Loucy (cell line): ENCODE measurements at regions not wholly inside any gene's neighbourhood (a gene's known extent, or its start where the extent isn't known, plus 50 kb on each side); places are given as distances from the start of the nearest gene placed in this dataset.

ENCODE experiments used
- H2AFZ ChIP-seq: fragments of 200-600 bp; sonication (generic); 2 replicates; pipeline ENCODE4 v1.6.0; 2016; ENCODE audit warnings: antibody characterized with exemption, mild to moderate bottlenecking, low read length, moderate library complexity
- H3F3A ChIP-seq: fragments of 200-600 bp; 2 replicates; pipeline ENCODE4 v1.6.0; 2016; ENCODE audit warnings: antibody characterized with exemption, low read depth, mild to moderate bottlenecking
- H3K27me3 ChIP-seq: fragments of 200-600 bp; sonication (generic); 2 replicates; pipeline ENCODE4 v1.6.1; 2014; ENCODE audit warnings: low read length, mild to moderate bottlenecking; ENCODE audit not compliant: insufficient read depth, poor library complexity, severe bottlenecking
- H3K36me3 ChIP-seq: fragments of 200-600 bp; sonication (generic); 2 replicates; pipeline ENCODE4 v1.6.1; 2016; ENCODE audit warnings: low read length; ENCODE audit not compliant: insufficient read depth
- H3K4me1 ChIP-seq: fragments of 200-600 bp; sonication (generic); 2 replicates; pipeline ENCODE4 v1.5.1; 2014; ENCODE audit warnings: low read length, mild to moderate bottlenecking; ENCODE audit not compliant: insufficient read depth, poor library complexity, severe bottlenecking
- H3K4me2 ChIP-seq: fragments of 200-600 bp; sonication (generic); 2 replicates; pipeline ENCODE4 v1.6.0; 2014; ENCODE audit warnings: antibody characterized with exemption, low read length, low read depth, mild to moderate bottlenecking; ENCODE audit not compliant: poor library complexity, severe bottlenecking
- H3K4me3 ChIP-seq: fragments of 200-600 bp; sonication (generic); 2 replicates; pipeline ENCODE4 v1.5.1; 2014; ENCODE audit warnings: low read length, mild to moderate bottlenecking, mixed read lengths; ENCODE audit not compliant: poor library complexity, severe bottlenecking
- H3K79me2 ChIP-seq: fragments of 200-600 bp; sonication (generic); 2 replicates; pipeline ENCODE4 v1.6.1; 2014; ENCODE audit warnings: low read length; ENCODE audit not compliant: insufficient read depth
- H3K9ac ChIP-seq: fragments of 200-600 bp; sonication (generic); 2 replicates; pipeline ENCODE4 v1.6.0; 2014; ENCODE audit warnings: mild to moderate bottlenecking, low read depth, low read length, moderate library complexity; ENCODE audit not compliant: poor library complexity, severe bottlenecking
- H3K9me2 ChIP-seq: fragments of 200-600 bp; sonication (generic); replicated peaks from 2 replicates; pipeline ENCODE4 v1.6.1; 2016; ENCODE audit warnings: low read depth, low read length, mixed read lengths
- H3K9me3 ChIP-seq: fragments of 200-600 bp; sonication (generic); 2 replicates; pipeline ENCODE4 v1.6.1; 2014; ENCODE audit warnings: mild to moderate bottlenecking, antibody characterized with exemption, low read length, low read depth; ENCODE audit not compliant: insufficient read depth
- H4K20me1 ChIP-seq: fragments of 200-600 bp; sonication (generic); 2 replicates; pipeline ENCODE4 v1.6.0; 2014; ENCODE audit warnings: antibody characterized with exemption, low read length, mild to moderate bottlenecking; ENCODE audit not compliant: insufficient read depth, poor library complexity, severe bottlenecking
- EZH2phosphoT487 ChIP-seq: fragments of 200-600 bp; IDR thresholded peaks from 2 replicates; pipeline ENCODE4 v1.6.1; 2018; ENCODE audit warnings: antibody characterized with exemption, mild to moderate bottlenecking, moderate library complexity, borderline replicate concordance
- TF ChIP-seq, protein P1 (sequence below): fragments of 200-600 bp; sonication (generic); conservative IDR thresholded peaks from 2 replicates; pipeline ENCODE4 v1.5.1; 2014; ENCODE audit warnings: mild to moderate bottlenecking, antibody characterized with exemption, low read length

DNA sequence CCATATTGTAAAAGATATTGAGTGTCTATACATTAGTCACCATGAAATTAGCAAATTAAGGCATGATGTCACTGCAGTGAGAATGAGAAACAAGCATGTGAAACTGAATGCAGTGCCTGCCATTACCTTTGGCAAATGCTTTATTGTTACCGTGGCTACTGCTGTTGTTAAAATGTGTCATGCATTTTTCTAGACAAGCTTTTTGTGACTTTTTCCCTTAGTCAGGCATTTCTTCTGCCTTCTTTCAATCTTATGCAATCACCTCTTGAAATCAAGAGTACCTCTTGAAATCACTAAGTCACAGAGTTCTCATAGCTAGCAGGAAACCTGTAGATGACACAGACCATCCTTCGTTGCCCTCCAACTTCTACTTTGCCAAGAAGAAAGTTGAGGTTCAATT, 461.7 kb upstream of the TENM4 start:
- Histone ChIP-seq H3K4me3 (no peak overlapping the region), H2AFZ (no peak overlapping the region), H3K9me2 (no peaks in the 10 kb centered on the region), H3K27me3 (no peaks in the 10 kb centered on the region), H3K79me2 (no peaks in the 10 kb centered on the region), H3K36me3 (no peaks in the 10 kb centered on the region), H3K4me2 (no peak overlapping the region), H3K9me3 (no peaks in the 10 kb centered on the region), H3F3A (no peaks in the 10 kb centered on the region), H3K4me1 (no peaks in the 10 kb centered on the region), H3K9ac (no peak overlapping the region), H4K20me1 (no peaks in the 10 kb centered on the region)
- no peak for TF ChIP-seq EZH2phosphoT487
- TF ChIP-seq, protein P1, sequence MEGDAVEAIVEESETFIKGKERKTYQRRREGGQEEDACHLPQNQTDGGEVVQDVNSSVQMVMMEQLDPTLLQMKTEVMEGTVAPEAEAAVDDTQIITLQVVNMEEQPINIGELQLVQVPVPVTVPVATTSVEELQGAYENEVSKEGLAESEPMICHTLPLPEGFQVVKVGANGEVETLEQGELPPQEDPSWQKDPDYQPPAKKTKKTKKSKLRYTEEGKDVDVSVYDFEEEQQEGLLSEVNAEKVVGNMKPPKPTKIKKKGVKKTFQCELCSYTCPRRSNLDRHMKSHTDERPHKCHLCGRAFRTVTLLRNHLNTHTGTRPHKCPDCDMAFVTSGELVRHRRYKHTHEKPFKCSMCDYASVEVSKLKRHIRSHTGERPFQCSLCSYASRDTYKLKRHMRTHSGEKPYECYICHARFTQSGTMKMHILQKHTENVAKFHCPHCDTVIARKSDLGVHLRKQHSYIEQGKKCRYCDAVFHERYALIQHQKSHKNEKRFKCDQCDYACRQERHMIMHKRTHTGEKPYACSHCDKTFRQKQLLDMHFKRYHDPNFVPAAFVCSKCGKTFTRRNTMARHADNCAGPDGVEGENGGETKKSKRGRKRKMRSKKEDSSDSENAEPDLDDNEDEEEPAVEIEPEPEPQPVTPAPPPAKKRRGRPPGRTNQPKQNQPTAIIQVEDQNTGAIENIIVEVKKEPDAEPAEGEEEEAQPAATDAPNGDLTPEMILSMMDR, result no peak

DNA sequence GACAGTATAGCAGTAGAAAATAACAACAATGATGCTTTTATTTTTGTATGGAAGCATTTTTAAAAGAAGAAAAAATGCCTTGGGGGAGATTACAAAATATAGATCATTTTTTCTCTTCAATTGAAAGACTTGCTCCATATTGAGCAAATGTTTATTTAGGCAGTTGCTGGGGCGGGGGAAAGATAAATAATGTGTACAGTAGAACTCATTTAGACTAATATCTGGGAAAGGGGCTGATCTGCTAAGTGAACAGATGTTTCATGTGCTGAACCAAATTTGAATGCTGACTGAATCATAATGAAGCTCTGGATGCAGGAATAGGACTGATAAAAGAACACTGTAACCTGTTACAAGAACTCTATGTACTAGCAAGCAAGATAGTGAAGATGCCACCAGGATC, 457.1 kb upstream of the TENM4 start:
- Histone ChIP-seq H3K36me3 (no peaks in the 10 kb centered on the region), H3F3A (no peaks in the 10 kb centered on the region), H3K4me3 (no peak overlapping the region), H3K9me3 (no peaks in the 10 kb centered on the region), H3K4me1 (no peaks in the 10 kb centered on the region), H3K79me2 (no peaks in the 10 kb centered on the region), H3K9me2 (no peaks in the 10 kb centered on the region), H3K27me3 (no peaks in the 10 kb centered on the region), H4K20me1 (no peaks in the 10 kb centered on the region), H2AFZ (no peak overlapping the region), H3K9ac (no peak overlapping the region), H3K4me2 (no peak overlapping the region)
- no peak for TF ChIP-seq EZH2phosphoT487
- TF ChIP-seq, protein P1, result no peak

DNA sequence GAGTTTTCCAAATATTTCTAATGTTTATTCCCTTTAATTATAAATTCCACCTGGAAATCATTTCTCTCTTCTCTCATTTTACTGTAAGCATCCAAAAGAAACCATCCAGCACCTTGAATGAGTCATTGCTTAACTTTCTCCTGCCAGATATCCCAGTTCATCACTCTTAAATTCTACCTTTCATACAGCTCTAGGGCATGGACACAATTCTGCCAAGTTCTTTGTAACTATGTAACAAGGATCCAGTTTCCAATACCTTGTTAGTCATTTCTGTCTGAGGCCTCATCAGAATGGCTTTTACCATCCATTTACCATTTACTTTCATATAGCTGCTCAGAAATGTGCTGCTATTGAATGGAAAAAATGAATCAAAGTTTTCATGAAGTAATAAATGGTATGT, 455.4 kb upstream of the TENM4 start:
- Histone ChIP-seq H3F3A (no peaks in the 10 kb centered on the region), H3K4me1 (no peaks in the 10 kb centered on the region), H3K36me3 (no peaks in the 10 kb centered on the region), H3K9me2 (no peaks in the 10 kb centered on the region), H3K9me3 (no peaks in the 10 kb centered on the region), H4K20me1 (no peaks in the 10 kb centered on the region), H3K9ac (no peak overlapping the region), H2AFZ (no peak overlapping the region), H3K79me2 (no peaks in the 10 kb centered on the region), H3K4me2 (no peak overlapping the region), H3K4me3 (no peak overlapping the region), H3K27me3 (no peaks in the 10 kb centered on the region)
- no peak for TF ChIP-seq EZH2phosphoT487
- TF ChIP-seq, protein P1, result no peak
